Right lobe of liver (tissue), 6 donors: ENCODE measurements at regions not wholly inside any gene's neighbourhood (a gene's known extent, or its start where the extent isn't known, plus 50 kb on each side); places are given as distances from the start of the nearest gene placed in this dataset.
A peak's percentile ranks its signal among the peaks of the same experiment; 100 is the strongest.
"Not testable (repeated sequence)": the region's sequence is repeated elsewhere in the genome, so short reads cannot be mapped to it uniquely, and the experiment has no call there.

Experiments used
- ATAC-seq, 4 donors: fragments of 200-7000 bp; cut with Tn5 transposase; one replicate each; pipeline ENCODE4 v1.9.1; 2020; ENCODE audit warnings: mild to moderate bottlenecking in 4 of 4, moderate library complexity in 4 of 4
- DNase-seq, 3 donors: peaks; one replicate each; pipeline ENCODE4 v3.0.0-alpha.2; 2020
- H3K27ac ChIP-seq, 3 donors: fragments of 200-600 bp; one replicate each; pipeline ENCODE4 v1.8.0; 2022
- H3K27me3 ChIP-seq, 2 donors: fragments of 200-600 bp; one replicate each; pipeline ENCODE4 v1.8.0; 2022
- H3K36me3 ChIP-seq, 4 donors: fragments of 200-600 bp; sonication (generic) in 1 of 4; one replicate each; pipeline versions ENCODE4 v1.5.1 to v1.8.0; 2017 to 2022; ENCODE audit warnings: control low read depth in 1 of 4
- H3K4me1 ChIP-seq, 4 donors: fragments of 200-600 bp; sonication (generic) in 1 of 4; one replicate each; pipeline versions ENCODE4 v1.5.1 to v1.8.0; 2017 to 2022; ENCODE audit warnings: control low read depth in 1 of 4
- H3K4me3 ChIP-seq, 3 donors: fragments of 200-600 bp; one replicate each; pipeline ENCODE4 v1.8.0; 2022
- H3K9me3 ChIP-seq, 4 donors: fragments of 200-600 bp; sonication (generic) in 1 of 4; one replicate each; pipeline versions ENCODE4 v1.5.1 to v1.8.0; 2017 to 2022; ENCODE audit warnings: control low read depth in 1 of 4
- POLR2A ChIP-seq: fragments of 450-650 bp; IDR thresholded peaks from one replicate; pipeline ENCODE4 v1.6.1; 2017; ENCODE audit warnings: antibody characterized with exemption, mild to moderate bottlenecking
- WGBS: methylation state at CpG from one replicate; pipeline ENCODE4 v1.1.6; 2018; ENCODE audit warnings: low coverage, low lambda C conversion rate; ENCODE audit not compliant: insufficient coverage; ENCODE audit errors: missing lambda C conversion rate; 5-methylcytosine and 5-hydroxymethylcytosine counted together
- intact Hi-C, 2 donors: fragments of 100-400 bp; cut with DNase I; formaldehyde crosslinking; loops; one replicate each; pipeline versions ENCODE4 v1.11.2 to v1.14.1; 2022
- TF ChIP-seq, protein P1 (sequence below), 4 donors: fragments of 200-600 bp in 3 of 4; fragments of 450-650 bp in 1 of 4; IDR thresholded peaks; one replicate each; pipeline versions ENCODE4 v1.5.1 to v1.8.0; 2016 to 2022; ENCODE audit warnings: antibody characterized with exemption in 4 of 4, mild to moderate bottlenecking in 2 of 4
- donor health status: DM: no; HTN: yes; CAD: no.
- donor health status: DM: no; HTN: no; CAD: no.
- donor health status: DM: no; HTN: no; CAD: no.
- donor health status: DM: no; HTN: yes; CAD: no.
- donor health status: DM: no; HTN: yes; CAD: no.

DNA sequence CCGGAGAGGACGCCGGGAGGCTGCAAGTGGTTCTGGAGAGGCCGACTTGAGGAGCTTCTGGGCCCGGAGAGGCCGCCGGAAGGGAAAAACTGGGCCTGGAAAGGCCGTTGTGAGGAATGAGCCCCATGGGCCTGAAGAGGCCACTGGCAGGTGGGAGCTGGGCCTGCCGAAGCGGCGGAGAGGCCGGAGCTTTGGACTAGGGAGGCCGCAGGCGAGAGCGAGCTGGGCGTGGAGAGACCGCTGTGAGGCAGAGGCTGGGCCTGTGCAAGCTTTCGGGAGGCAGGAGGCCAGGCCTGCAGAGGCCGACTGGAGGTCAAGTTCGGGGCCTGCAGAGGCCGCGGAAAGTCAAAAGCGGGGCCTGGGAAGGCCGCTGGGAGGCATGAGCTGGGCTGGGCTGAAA is 317.8 kb downstream of the ZNF479 start:
- H3K27me3 ChIP-seq, ATAC-seq, H3K27ac ChIP-seq, H3K36me3 ChIP-seq, H3K4me3 ChIP-seq, H3K4me1 ChIP-seq, DNase-seq, intact Hi-C loops, H3K9me3 ChIP-seq: not testable (repeated sequence)
- WGBS, result 79% methylated on average over 4 of the region's 24 CpGs

DNA sequence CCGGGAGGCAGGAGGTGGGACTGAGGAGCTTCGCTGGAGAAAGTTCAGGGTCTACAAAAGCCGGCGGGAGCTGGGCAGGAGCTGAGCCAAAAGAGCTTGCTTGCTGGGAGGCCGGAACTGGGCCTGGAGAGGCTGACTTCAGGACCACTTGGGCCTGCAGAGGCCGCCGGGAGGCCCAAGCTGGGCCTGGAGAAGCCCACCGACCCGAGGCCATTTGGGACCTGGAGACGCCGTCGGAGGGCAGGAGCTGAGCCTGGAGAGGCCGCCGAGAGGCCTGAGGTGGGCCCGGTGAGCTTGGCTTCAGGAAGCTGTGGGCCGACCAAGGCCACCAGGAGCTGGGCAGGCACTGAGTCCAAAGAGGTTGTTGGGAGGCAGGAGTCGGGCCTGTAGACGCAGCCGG is 318.3 kb downstream of the ZNF479 start:
- H3K9me3 ChIP-seq, H3K36me3 ChIP-seq, ATAC-seq, DNase-seq, H3K27ac ChIP-seq, H3K4me3 ChIP-seq, intact Hi-C loops, H3K4me1 ChIP-seq, H3K27me3 ChIP-seq: not testable (repeated sequence)
- 100% methylated on average over 1 of the region's 19 CpGs for WGBS

GRCh38 chr7:56811516-56812070 is 320.6 kb downstream of the ZNF479 start:
- DNase-seq, H3K4me3 ChIP-seq, H3K27ac ChIP-seq, H3K9me3 ChIP-seq, H3K36me3 ChIP-seq, ATAC-seq, intact Hi-C loops, H3K27me3 ChIP-seq, H3K4me1 ChIP-seq: not testable (repeated sequence)
- 61% methylated on average over 4 of the region's 20 CpGs for WGBS

- Histone ChIP-seq H3K27me3 (no peaks in the 10 kb centered on the region), H3K27ac (no peak overlapping the region), H3K36me3 (no peaks in the 10 kb centered on the region), H3K4me1 (no peaks in the 10 kb centered on the region), H3K9me3 (no peaks in the 10 kb centered on the region), H3K4me3 (no peak overlapping the region)
- intact Hi-C loops, result no loop called here
- TF ChIP-seq, protein P1, sequence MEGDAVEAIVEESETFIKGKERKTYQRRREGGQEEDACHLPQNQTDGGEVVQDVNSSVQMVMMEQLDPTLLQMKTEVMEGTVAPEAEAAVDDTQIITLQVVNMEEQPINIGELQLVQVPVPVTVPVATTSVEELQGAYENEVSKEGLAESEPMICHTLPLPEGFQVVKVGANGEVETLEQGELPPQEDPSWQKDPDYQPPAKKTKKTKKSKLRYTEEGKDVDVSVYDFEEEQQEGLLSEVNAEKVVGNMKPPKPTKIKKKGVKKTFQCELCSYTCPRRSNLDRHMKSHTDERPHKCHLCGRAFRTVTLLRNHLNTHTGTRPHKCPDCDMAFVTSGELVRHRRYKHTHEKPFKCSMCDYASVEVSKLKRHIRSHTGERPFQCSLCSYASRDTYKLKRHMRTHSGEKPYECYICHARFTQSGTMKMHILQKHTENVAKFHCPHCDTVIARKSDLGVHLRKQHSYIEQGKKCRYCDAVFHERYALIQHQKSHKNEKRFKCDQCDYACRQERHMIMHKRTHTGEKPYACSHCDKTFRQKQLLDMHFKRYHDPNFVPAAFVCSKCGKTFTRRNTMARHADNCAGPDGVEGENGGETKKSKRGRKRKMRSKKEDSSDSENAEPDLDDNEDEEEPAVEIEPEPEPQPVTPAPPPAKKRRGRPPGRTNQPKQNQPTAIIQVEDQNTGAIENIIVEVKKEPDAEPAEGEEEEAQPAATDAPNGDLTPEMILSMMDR (IDR thresholded peaks at IDR 0.05), result no peak
- no peak for TF ChIP-seq POLR2A
- DNase-seq (no peak), ATAC-seq (no peak)
- WGBS, result no CpG with 5 or more reads among the region's 14 CpGs
These were observed 321.2 kb downstream of the ZNF479 start for GRCh38 chr7:56811081-56811480.

- no peaks in the 10 kb centered on the region for H3K27me3 ChIP-seq
- no CpG with 5 or more reads among the region's 15 CpGs for WGBS
- no peak for TF ChIP-seq POLR2A
- TF ChIP-seq, protein P1 (IDR thresholded peaks at IDR 0.05), result no peak
- DNase-seq (no peak), ATAC-seq (no peak)
- intact Hi-C loops, result no loop called here
- no peaks in the 10 kb centered on the region for H3K36me3 ChIP-seq
- H3K4me3 ChIP-seq, result no peak overlapping the region
- no peak overlapping the region for H3K27ac ChIP-seq
- no peaks in the 10 kb centered on the region for H3K4me1 ChIP-seq
- no peaks in the 10 kb centered on the region for H3K9me3 ChIP-seq
These were observed 321.8 kb downstream of the ZNF479 start for GRCh38 chr7:56810466-56810865.

GRCh38 chr7:56809734-56810133 is 322.5 kb downstream of the ZNF479 start:
- H3K27me3 ChIP-seq, ATAC-seq, H3K36me3 ChIP-seq, DNase-seq, H3K4me1 ChIP-seq, H3K27ac ChIP-seq, H3K4me3 ChIP-seq, H3K9me3 ChIP-seq, intact Hi-C loops: not testable (repeated sequence)
- WGBS, result 67% methylated on average over 2 of the region's 19 CpGs

GRCh38 chr7:56804755-56805064 is 327.5 kb downstream of the ZNF479 start:
- H3K36me3 ChIP-seq, H3K4me3 ChIP-seq, DNase-seq, H3K4me1 ChIP-seq, H3K27me3 ChIP-seq, intact Hi-C loops, H3K9me3 ChIP-seq, H3K27ac ChIP-seq: not testable (repeated sequence)
- peak in 1 of 4 donors; percentile 26 for ATAC-seq
- WGBS, result 78% methylated on average over 10 of the region's 13 CpGs

- DNase-seq, result not testable (repeated sequence)
These were observed 328.1 kb downstream of the ZNF479 start for GRCh38 chr7:56803965-56804754.

DNA sequence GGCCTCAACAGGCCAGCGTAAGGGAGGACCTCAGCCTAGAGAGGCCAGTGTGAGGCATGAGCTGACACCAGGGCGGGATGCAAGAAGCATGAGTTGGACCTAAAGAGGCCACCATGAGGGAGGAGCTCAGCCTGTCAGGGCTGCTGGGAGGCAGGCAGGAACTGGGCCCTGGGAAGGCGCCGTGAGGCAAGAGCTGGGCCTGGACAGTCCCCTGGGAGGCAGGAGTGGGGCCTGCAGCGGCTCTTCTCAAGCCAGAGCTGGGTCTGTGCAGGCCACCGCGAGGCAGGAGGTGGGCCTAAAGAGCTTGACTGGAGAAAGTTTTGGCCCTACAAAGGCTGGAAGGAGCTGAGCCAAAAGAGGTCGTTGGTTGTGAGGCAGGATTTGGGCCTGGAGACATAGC is 328.9 kb downstream of the ZNF479 start:
- H3K27me3 ChIP-seq, H3K4me3 ChIP-seq, H3K36me3 ChIP-seq, H3K9me3 ChIP-seq, H3K4me1 ChIP-seq, intact Hi-C loops, DNase-seq, H3K27ac ChIP-seq: not testable (repeated sequence)
- WGBS, result 58% methylated on average over 2 of the region's 8 CpGs
- ATAC-seq, result peak in 1 of 4 donors; percentile 33

More at GRCh38 chr7:56803965-56804754, 328.1 kb downstream of the ZNF479 start:
- intact Hi-C loops, H3K27me3 ChIP-seq, H3K4me3 ChIP-seq, H3K9me3 ChIP-seq, H3K36me3 ChIP-seq, H3K27ac ChIP-seq, H3K4me1 ChIP-seq, ATAC-seq: not testable (repeated sequence)
- 69% methylated on average over 5 of the region's 30 CpGs for WGBS

GRCh38 chr7:56802191-56802590 is 330.0 kb downstream of the ZNF479 start:
- H3K4me1 ChIP-seq, H3K36me3 ChIP-seq, DNase-seq, H3K27ac ChIP-seq, H3K27me3 ChIP-seq, H3K4me3 ChIP-seq, intact Hi-C loops, H3K9me3 ChIP-seq: not testable (repeated sequence)
- ATAC-seq, result peak in 1 of 4 donors; percentile 16
- no CpG with 5 or more reads among the region's 9 CpGs for WGBS
